Caco-2 (cell line): ENCODE measurements at regions not wholly inside any gene's neighbourhood (a gene's known extent, or its start where the extent isn't known, plus 50 kb on each side); places are given as distances from the start of the nearest gene placed in this dataset.

ENCODE experiments used
- BruUV-seq: library from RNA; stranded (reverse); fragments of 400-500 nt; replicated peaks from 2 replicates; lab custom pipeline; 2021; lab: Mats Ljungman, UMichigan
- CTCF ChIA-PET: fragments of 300-600 bp; sonication (Branson Sonifier 250); formaldehyde crosslinking; loops from one replicate; lab custom pipeline; 2022; ENCODE audit warnings: antibody characterized with exemption; lab: Charles Lee
- POLR2A ChIA-PET: fragments of 300-600 bp; sonication (Branson Sonifier 250); formaldehyde crosslinking; loops from one replicate; lab custom pipeline; 2022; ENCODE audit warnings: antibody characterized with exemption; lab: Charles Lee
- DNase-seq, 2 experiments: peaks; one replicate each; pipeline versions ENCODE4 v3.0.0 to v3.0.0-alpha.2; 2020 to 2022
- H3K27me3 ChIP-seq: replicated peaks from 2 replicates; pipeline ENCODE4 v1.6.0; 2011; ENCODE audit warnings: low read length; ENCODE audit not compliant: control insufficient read depth, insufficient read depth
- H3K36me3 ChIP-seq: 2 replicates; pipeline ENCODE4 v1.5.1; 2011; ENCODE audit warnings: low read length; ENCODE audit not compliant: control insufficient read depth, insufficient read depth
- H3K4me1 ChIP-seq: fragments of 250-450 bp; sonication (Bioruptor Pico); 2 replicates; pipeline ENCODE4 v1.5.1; 2020; ENCODE audit warnings: mild to moderate bottlenecking
- H3K4me3 ChIP-seq: 2 replicates; pipeline ENCODE4 v1.5.1; 2011; ENCODE audit warnings: low read depth, mild to moderate bottlenecking, control low read depth, low read length
- H3K9me3 ChIP-seq: fragments of 250-450 bp; sonication (Bioruptor Pico); 2 replicates; pipeline ENCODE4 v1.5.1; 2020; ENCODE audit warnings: mild to moderate bottlenecking, moderate library complexity
- H3K27ac Mint-ChIP-seq: one replicate; pipeline ENCODE4 v1.8.0; 2022; ENCODE audit warnings: mixed read lengths; ENCODE audit not compliant: unreplicated experiment
- H3K27me3 Mint-ChIP-seq: one replicate; pipeline ENCODE4 v1.8.0; 2022; ENCODE audit warnings: mixed read lengths; ENCODE audit not compliant: insufficient read depth, unreplicated experiment
- H3K36me3 Mint-ChIP-seq: one replicate; pipeline ENCODE4 v1.8.0; 2022; ENCODE audit warnings: mild to moderate bottlenecking, mixed read lengths; ENCODE audit not compliant: insufficient read depth, unreplicated experiment
- H3K4me1 Mint-ChIP-seq: one replicate; pipeline ENCODE4 v1.8.0; 2022; ENCODE audit warnings: low read depth, mixed read lengths; ENCODE audit not compliant: unreplicated experiment
- H3K4me3 Mint-ChIP-seq: one replicate; pipeline ENCODE4 v1.8.0; 2022; ENCODE audit warnings: mild to moderate bottlenecking, moderate library complexity, mixed read lengths; ENCODE audit not compliant: unreplicated experiment
- H3K9me3 Mint-ChIP-seq: one replicate; pipeline ENCODE4 v1.8.0; 2022; ENCODE audit warnings: mixed read lengths; ENCODE audit not compliant: unreplicated experiment
- CTCF ChIP-seq, 2 experiments: fragments of 200-600 bp in 1 of 2; IDR thresholded peaks; 1 replicate in 1 of 2; 2 replicates in 1 of 2; pipeline versions ENCODE4 v1.5.1 to v1.8.0; 2011 to 2022; ENCODE audit warnings: antibody characterized with exemption in 1 of 2, control low read depth in 1 of 2, inconsistent platforms in 1 of 2, low read depth in 1 of 2, low read length in 1 of 2, mild to moderate bottlenecking in 1 of 2, moderate library complexity in 1 of 2; ENCODE audit not compliant: insufficient read depth in 1 of 2, severe bottlenecking in 1 of 2, unreplicated experiment in 1 of 2
- intact Hi-C: fragments of 100-400 bp; cut with micrococcal nuclease; formaldehyde crosslinking; loops from one replicate; pipeline ENCODE4 v1.10.0; 2022; ENCODE audit not compliant: unreplicated experiment

GRCh38 chr17:6941989-6942388 is 53.9 kb upstream of the ALOX12 start:
- H3K9me3 Mint-ChIP-seq = no peaks in the 10 kb centered on the region
- DNase-seq = no peak
- Histone ChIP-seq H3K9me3 (no peaks in the 10 kb centered on the region), H3K4me3 (no peak overlapping the region), H3K4me1 (no peaks in the 10 kb centered on the region), H3K27me3 (no peaks in the 10 kb centered on the region), H3K36me3 (no peaks in the 10 kb centered on the region)
- no TSS peak for BruUV-seq
- TF ChIP-seq CTCF (IDR thresholded peaks at IDR 0.05; ENCODE audit: insufficient read depth in 1 of 2, low read depth in 1 of 2, low read length in 1 of 2, severe bottlenecking in 1 of 2, unreplicated experiment in 1 of 2) = no peak
- CTCF ChIA-PET = interaction anchor here (0.6 kb wide), 1 partner anchor 263 kb away, joined by 3 read pairs; no protein-coding TSS in a partner anchor
- no peaks in the 10 kb centered on the region for H3K4me1 Mint-ChIP-seq
- intact Hi-C loops = no loop called here
- no peaks in the 10 kb centered on the region for H3K36me3 Mint-ChIP-seq
- no peak overlapping the region for H3K27ac Mint-ChIP-seq
- no peaks in the 10 kb centered on the region for H3K27me3 Mint-ChIP-seq
- H3K4me3 Mint-ChIP-seq = no peak overlapping the region
- POLR2A ChIA-PET = no interaction called here

- Mint-ChIP-seq H3K4me3 (no peak overlapping the region), H3K27me3 (no peaks in the 10 kb centered on the region), H3K9me3 (no peaks in the 10 kb centered on the region), H3K27ac (no peak overlapping the region), H3K36me3 (no peaks in the 10 kb centered on the region), H3K4me1 (no peaks in the 10 kb centered on the region)
- H3K27me3 ChIP-seq = no peaks in the 10 kb centered on the region
- no peaks in the 10 kb centered on the region for H3K9me3 ChIP-seq
- POLR2A ChIA-PET = no interaction called here
- intact Hi-C loops = no loop called here
- no TSS peak for BruUV-seq
- CTCF ChIA-PET = interaction anchor here (0.5 kb wide), 1 partner anchor 141 kb away, joined by 4 read pairs; no protein-coding TSS in a partner anchor
- no peak for DNase-seq
- H3K4me1 ChIP-seq = no peaks in the 10 kb centered on the region
- H3K4me3 ChIP-seq = no peak overlapping the region
- H3K36me3 ChIP-seq = no peaks in the 10 kb centered on the region
- no peak for TF ChIP-seq CTCF (IDR thresholded peaks at IDR 0.05; ENCODE audit: insufficient read depth in 1 of 2, low read depth in 1 of 2, low read length in 1 of 2, severe bottlenecking in 1 of 2, unreplicated experiment in 1 of 2)
Observed at GRCh38 chr17:6943406-6943805, 52.4 kb upstream of the ALOX12 start.
